H1 (cell line): ENCODE measurements at regions not wholly inside any gene's neighbourhood (a gene's known extent, or its start where the extent isn't known, plus 50 kb on each side); places are given as distances from the start of the nearest gene placed in this dataset.

Experiments used
- CBX5 ChIP-seq: fragments of 300-800, 300-1000 bp; sonication (generic); IDR thresholded peaks from 2 replicates; pipeline ENCODE4 v1.7.1; 2016; ENCODE audit warnings: antibody characterized with exemption, low read length, low read depth
- CTCF ChIP-seq, 3 experiments: IDR thresholded peaks; 1 replicate in 2 of 3; 2 replicates in 1 of 3; pipeline versions ENCODE4 v1.5.1 to v1.6.1; 2011; ENCODE audit warnings: low read length in 3 of 3, mild to moderate bottlenecking in 3 of 3, inconsistent platforms in 2 of 3, low read depth in 1 of 3, moderate library complexity in 1 of 3; ENCODE audit not compliant: insufficient read depth in 1 of 3; ENCODE audit errors: control extremely low read depth in 1 of 3
- EZH2 ChIP-seq: fragments of 200-600 bp; sonication (generic); IDR thresholded peaks from 2 replicates; pipeline ENCODE4 v1.7.1; 2012; ENCODE audit warnings: low read depth, mild to moderate bottlenecking, moderate library complexity, low read length, inconsistent platforms; ENCODE audit not compliant: severe bottlenecking
- JUND ChIP-seq: IDR thresholded peaks from 2 replicates; pipeline ENCODE4 v1.6.1; 2011; ENCODE audit warnings: mild to moderate bottlenecking, improper control_type of control experiment, low read length
- USF2 ChIP-seq: IDR thresholded peaks from 2 replicates; pipeline ENCODE4 v1.6.1; 2011; ENCODE audit warnings: low read length, improper control_type of control experiment

GRCh38 chr16:60328152-60328551 lies 1594.0 kb upstream of the GOT2 start:
- TF ChIP-seq CBX5: no peak
- no peak for TF ChIP-seq CTCF (IDR thresholded peaks at IDR 0.05; ENCODE audit: control extremely low read depth in 1 of 3, insufficient read depth in 1 of 3, low read depth in 1 of 3, low read length in 3 of 3)
- no peak for TF ChIP-seq JUND
- TF ChIP-seq EZH2: no peak
- TF ChIP-seq USF2: no peak
